PC-9 (cell line): ENCODE measurements at regions not wholly inside any gene's neighbourhood (a gene's known extent, or its start where the extent isn't known, plus 50 kb on each side); places are given as distances from the start of the nearest gene placed in this dataset.
A peak's percentile ranks its signal among the peaks of the same experiment; 100 is the strongest.

Experiments used
- BruUV-seq: library from RNA; stranded (reverse); fragments of 400-500 nt; replicated peaks from 2 replicates; lab custom pipeline; 2021; lab: Mats Ljungman, UMichigan
- CTCF ChIA-PET: fragments of 300-600 bp; sonication (Branson Sonifier 250); formaldehyde crosslinking; loops from one replicate; lab custom pipeline; 2022; ENCODE audit warnings: antibody characterized with exemption; lab: Charles Lee
- POLR2A ChIA-PET: fragments of 300-600 bp; sonication (Branson Sonifier 250); formaldehyde crosslinking; loops from one replicate; lab custom pipeline; 2022; ENCODE audit warnings: antibody characterized with exemption; ENCODE audit not compliant: unreplicated experiment; lab: Charles Lee
- DNase-seq, 2 experiments: peaks; one replicate each; pipeline versions ENCODE4 v3.0.0 to v3.0.0-alpha.2; 2015 to 2022; ENCODE audit warnings: mixed read lengths in 1 of 2
- H2AFZ ChIP-seq: fragments of 200-600 bp; sonication (generic); 2 replicates; pipeline ENCODE4 v1.8.1; 2017; ENCODE audit warnings: antibody characterized with exemption
- H3F3A ChIP-seq: fragments of 200-600 bp; sonication (generic); 2 replicates; pipeline ENCODE4 v1.8.1; 2017; ENCODE audit warnings: antibody characterized with exemption, mild to moderate bottlenecking, low read depth; ENCODE audit not compliant: insufficient read depth
- H3K27ac ChIP-seq: fragments of 200-600 bp; sonication (generic); 2 replicates; pipeline ENCODE4 v1.6.1; 2016; ENCODE audit warnings: mixed run types
- H3K27me3 ChIP-seq: fragments of 200-600 bp; sonication (generic); 2 replicates; pipeline ENCODE4 v1.6.1; 2016; ENCODE audit warnings: low read depth, mixed run types; ENCODE audit not compliant: insufficient read depth
- H3K36me3 ChIP-seq: fragments of 200-600 bp; sonication (generic); 2 replicates; pipeline ENCODE4 v1.6.1; 2016; ENCODE audit warnings: low read depth, mixed run types
- H3K4me1 ChIP-seq: fragments of 200-600 bp; sonication (generic); replicated peaks from 2 replicates; pipeline ENCODE4 v1.6.1; 2016; ENCODE audit warnings: mixed run types; ENCODE audit not compliant: insufficient read depth
- H3K4me2 ChIP-seq: fragments of 200-600 bp; sonication (generic); 2 replicates; pipeline ENCODE4 v1.6.1; 2017; ENCODE audit warnings: mixed run types
- H3K4me3 ChIP-seq: fragments of 200-600 bp; sonication (generic); 2 replicates; pipeline ENCODE4 v1.6.1; 2016; ENCODE audit warnings: mixed run types
- H3K79me2 ChIP-seq: fragments of 200-600 bp; sonication (generic); 2 replicates; pipeline ENCODE4 v1.6.1; 2017; ENCODE audit warnings: low read depth, mixed run types
- H3K9me2 ChIP-seq: fragments of 200-600 bp; sonication (generic); 2 replicates; pipeline ENCODE4 v1.8.1; 2017; ENCODE audit warnings: mild to moderate bottlenecking; ENCODE audit not compliant: insufficient read depth
- H3K9me3 ChIP-seq: fragments of 200-600 bp; sonication (generic); 2 replicates; pipeline ENCODE4 v1.8.1; 2016; ENCODE audit warnings: low read depth; ENCODE audit not compliant: insufficient read depth
- H4K20me1 ChIP-seq: fragments of 200-600 bp; sonication (generic); 2 replicates; pipeline ENCODE4 v1.8.1; 2017; ENCODE audit not compliant: insufficient read depth
- EZH2 ChIP-seq: fragments of 200-600 bp; sonication (generic); IDR thresholded peaks from 2 replicates; pipeline ENCODE4 v1.8.0; 2017; ENCODE audit warnings: antibody characterized with exemption, low read depth
- intact Hi-C: fragments of 100-400 bp; cut with micrococcal nuclease; formaldehyde crosslinking; loops from one replicate; pipeline ENCODE4 v1.10.0; 2022; ENCODE audit not compliant: unreplicated experiment
- TF ChIP-seq, protein P1 (sequence below): fragments of 200-600 bp; sonication (generic); conservative IDR thresholded peaks from 2 replicates; pipeline ENCODE4 v1.6.1; 2017; ENCODE audit warnings: mixed run types, antibody characterized with exemption, mild to moderate bottlenecking, moderate library complexity

DNA sequence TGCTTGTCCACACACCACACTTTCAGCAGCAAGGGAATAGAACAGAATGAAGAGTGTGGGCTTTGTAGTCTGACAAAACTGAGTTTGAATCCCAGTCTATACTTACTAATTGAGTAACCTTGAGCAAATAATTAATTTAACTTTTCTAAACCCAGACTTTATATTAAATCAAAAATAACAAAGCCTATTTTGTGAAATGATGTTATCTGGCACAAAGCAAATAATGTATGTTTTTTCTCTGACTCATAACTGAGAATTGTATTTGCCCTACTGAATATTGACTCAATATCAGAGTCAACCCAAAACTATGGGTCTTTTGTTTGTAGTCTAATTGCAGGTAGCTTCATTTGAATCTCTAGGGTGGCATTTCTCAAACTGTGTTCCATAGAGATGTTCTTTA, 77.9 kb upstream of the TANC2 start:
- intact Hi-C loops: no loop called here
- H3K4me1 ChIP-seq: peaks cover 35% of the 10 kb centered on the region
- no peak overlapping the region for H3K27ac ChIP-seq
- no peaks in the 10 kb centered on the region for H3K79me2 ChIP-seq
- peak overlapping the region; percentile 5; the same call in 1 of the 2 replicates for H3K4me2 ChIP-seq
- TF ChIP-seq EZH2: no peak
- TF ChIP-seq, protein P1, sequence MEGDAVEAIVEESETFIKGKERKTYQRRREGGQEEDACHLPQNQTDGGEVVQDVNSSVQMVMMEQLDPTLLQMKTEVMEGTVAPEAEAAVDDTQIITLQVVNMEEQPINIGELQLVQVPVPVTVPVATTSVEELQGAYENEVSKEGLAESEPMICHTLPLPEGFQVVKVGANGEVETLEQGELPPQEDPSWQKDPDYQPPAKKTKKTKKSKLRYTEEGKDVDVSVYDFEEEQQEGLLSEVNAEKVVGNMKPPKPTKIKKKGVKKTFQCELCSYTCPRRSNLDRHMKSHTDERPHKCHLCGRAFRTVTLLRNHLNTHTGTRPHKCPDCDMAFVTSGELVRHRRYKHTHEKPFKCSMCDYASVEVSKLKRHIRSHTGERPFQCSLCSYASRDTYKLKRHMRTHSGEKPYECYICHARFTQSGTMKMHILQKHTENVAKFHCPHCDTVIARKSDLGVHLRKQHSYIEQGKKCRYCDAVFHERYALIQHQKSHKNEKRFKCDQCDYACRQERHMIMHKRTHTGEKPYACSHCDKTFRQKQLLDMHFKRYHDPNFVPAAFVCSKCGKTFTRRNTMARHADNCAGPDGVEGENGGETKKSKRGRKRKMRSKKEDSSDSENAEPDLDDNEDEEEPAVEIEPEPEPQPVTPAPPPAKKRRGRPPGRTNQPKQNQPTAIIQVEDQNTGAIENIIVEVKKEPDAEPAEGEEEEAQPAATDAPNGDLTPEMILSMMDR: no peak
- H3K4me3 ChIP-seq: no peak overlapping the region
- no peaks in the 10 kb centered on the region for H3K36me3 ChIP-seq
- POLR2A ChIA-PET: no interaction called here
- H3K9me3 ChIP-seq: peaks cover 15% of the 10 kb centered on the region
- H3K9me2 ChIP-seq: no peaks in the 10 kb centered on the region
- peaks cover 28% of the 10 kb centered on the region for H3F3A ChIP-seq
- CTCF ChIA-PET: no interaction called here
- no peaks in the 10 kb centered on the region for H3K27me3 ChIP-seq
- no TSS peak for BruUV-seq
- peak in 1 of 2 experiments; percentile 81 for DNase-seq
- no peaks in the 10 kb centered on the region for H4K20me1 ChIP-seq
- H2AFZ ChIP-seq: no peak overlapping the region

DNA sequence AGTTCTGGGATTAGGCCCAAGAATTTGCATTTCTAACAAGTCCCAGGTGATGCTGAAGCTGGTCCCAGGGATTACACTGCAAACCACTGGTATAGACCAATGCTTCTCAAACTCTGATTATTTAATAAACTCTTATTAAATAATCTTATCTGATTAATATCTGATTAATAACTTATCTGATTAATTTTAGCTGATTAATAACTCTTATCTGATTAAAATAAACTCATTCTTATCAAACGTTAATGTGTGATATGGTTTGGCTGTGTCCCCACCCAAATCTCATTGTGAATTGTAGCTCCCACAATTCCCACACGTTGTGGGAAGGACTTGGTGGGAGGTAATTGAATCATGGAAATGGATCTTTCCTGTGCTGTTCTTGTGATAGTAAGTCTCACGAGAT, 78.6 kb upstream of the TANC2 start:
- ChIA-PET CTCF (no interaction called here), POLR2A (no interaction called here)
- H3F3A ChIP-seq: peaks cover 24% of the 10 kb centered on the region
- no peak overlapping the region for H2AFZ ChIP-seq
- BruUV-seq: no TSS peak
- no peaks in the 10 kb centered on the region for H3K27me3 ChIP-seq
- H3K79me2 ChIP-seq: no peaks in the 10 kb centered on the region
- intact Hi-C loops: no loop called here
- H3K9me2 ChIP-seq: no peaks in the 10 kb centered on the region
- no peak overlapping the region for H3K4me3 ChIP-seq
- H3K27ac ChIP-seq: no peak overlapping the region
- H3K9me3 ChIP-seq: peaks cover 15% of the 10 kb centered on the region
- TF ChIP-seq, protein P1: no peak
- no peak for TF ChIP-seq EZH2
- peaks cover 30% of the 10 kb centered on the region for H3K4me1 ChIP-seq
- no peak for DNase-seq
- H3K4me2 ChIP-seq: 0 out of 2 replicates have a peak overlapping the region, but pooled peaks have one; percentile 5
- no peaks in the 10 kb centered on the region for H4K20me1 ChIP-seq
- no peaks in the 10 kb centered on the region for H3K36me3 ChIP-seq

GRCh38 chr17:62884781-62885180, 76.7 kb upstream of the MARCHF10 start:
- BruUV-seq: no TSS peak
- Histone ChIP-seq H3F3A (peaks cover 19% of the 10 kb centered on the region), H3K4me3 (no peak overlapping the region), H3K79me2 (no peaks in the 10 kb centered on the region), H4K20me1 (no peaks in the 10 kb centered on the region), H3K4me1 (peaks cover 18% of the 10 kb centered on the region), H3K9me2 (no peaks in the 10 kb centered on the region), H3K4me2 (no peak overlapping the region), H2AFZ (no peak overlapping the region), H3K9me3 (peaks cover 15% of the 10 kb centered on the region), H3K36me3 (no peaks in the 10 kb centered on the region), H3K27ac (no peak overlapping the region), H3K27me3 (no peaks in the 10 kb centered on the region)
- ChIA-PET CTCF (no interaction called here), POLR2A (no interaction called here)
- intact Hi-C loops: no loop called here
- no peak for TF ChIP-seq EZH2
- TF ChIP-seq, protein P1: no peak
- DNase-seq: no peak
